ENCODE measurements at regions not wholly inside any gene's neighbourhood (a gene's known extent, or its start where the extent isn't known, plus 50 kb on each side); places are given as distances from the start of the nearest gene placed in this dataset.

DNA sequence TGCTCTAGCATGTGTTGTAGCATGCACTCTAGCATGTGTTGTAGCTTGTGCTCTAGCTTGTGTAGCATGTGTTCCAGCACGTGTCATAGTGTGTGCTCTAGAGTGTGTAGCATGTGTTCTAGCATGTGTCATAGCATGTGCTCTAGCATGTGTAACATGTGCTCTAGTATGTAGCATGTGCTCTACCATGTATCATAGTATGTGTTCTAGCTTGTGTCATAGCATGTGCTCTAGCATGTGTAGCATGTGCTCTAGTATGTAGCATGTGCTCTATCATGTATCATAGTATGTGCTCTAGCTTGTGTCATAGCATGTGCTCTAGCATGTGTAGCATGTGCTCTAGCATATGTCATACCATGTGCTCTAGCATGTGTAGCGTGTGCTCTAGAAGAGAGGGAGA, 255.3 kb downstream of the ICE1 start:
- no peak overlapping the region for H3K4me2 ChIP-seq (ENCODE audit: low read length)
- H3K9me3 ChIP-seq (ENCODE audit: control insufficient read depth, insufficient read depth, low read length), result peaks cover 4% of the 10 kb centered on the region; the same call in 1 of the 2 replicates
- no peak overlapping the region for H3K4me3 ChIP-seq (ENCODE audit: low read length)
- TF ChIP-seq, protein P1, sequence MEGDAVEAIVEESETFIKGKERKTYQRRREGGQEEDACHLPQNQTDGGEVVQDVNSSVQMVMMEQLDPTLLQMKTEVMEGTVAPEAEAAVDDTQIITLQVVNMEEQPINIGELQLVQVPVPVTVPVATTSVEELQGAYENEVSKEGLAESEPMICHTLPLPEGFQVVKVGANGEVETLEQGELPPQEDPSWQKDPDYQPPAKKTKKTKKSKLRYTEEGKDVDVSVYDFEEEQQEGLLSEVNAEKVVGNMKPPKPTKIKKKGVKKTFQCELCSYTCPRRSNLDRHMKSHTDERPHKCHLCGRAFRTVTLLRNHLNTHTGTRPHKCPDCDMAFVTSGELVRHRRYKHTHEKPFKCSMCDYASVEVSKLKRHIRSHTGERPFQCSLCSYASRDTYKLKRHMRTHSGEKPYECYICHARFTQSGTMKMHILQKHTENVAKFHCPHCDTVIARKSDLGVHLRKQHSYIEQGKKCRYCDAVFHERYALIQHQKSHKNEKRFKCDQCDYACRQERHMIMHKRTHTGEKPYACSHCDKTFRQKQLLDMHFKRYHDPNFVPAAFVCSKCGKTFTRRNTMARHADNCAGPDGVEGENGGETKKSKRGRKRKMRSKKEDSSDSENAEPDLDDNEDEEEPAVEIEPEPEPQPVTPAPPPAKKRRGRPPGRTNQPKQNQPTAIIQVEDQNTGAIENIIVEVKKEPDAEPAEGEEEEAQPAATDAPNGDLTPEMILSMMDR (IDR thresholded peaks at IDR 0.05; ENCODE audit: low read depth, low read length, poor library complexity, severe bottlenecking), result no peak
- no peak for TF ChIP-seq EZH2phosphoT487 (IDR thresholded peaks at IDR 0.05; ENCODE audit: borderline replicate concordance, low read length)
- H3F3A ChIP-seq (ENCODE audit: control insufficient read depth, insufficient read depth), result no peaks in the 10 kb centered on the region
- no peaks in the 10 kb centered on the region for H3K79me2 ChIP-seq (ENCODE audit: control insufficient read depth, low read length)
- no peaks in the 10 kb centered on the region for H3K9me2 ChIP-seq (replicated peaks; ENCODE audit: control insufficient read depth, low read length)
- H3K27ac ChIP-seq (ENCODE audit: low read depth, low read length), result no peak overlapping the region
- H3K36me3 ChIP-seq (ENCODE audit: control insufficient read depth, low read length), result no peaks in the 10 kb centered on the region
- H3K4me1 ChIP-seq (ENCODE audit: control insufficient read depth, low read length), result no peaks in the 10 kb centered on the region
- no peaks in the 10 kb centered on the region for H4K20me1 ChIP-seq (ENCODE audit: control insufficient read depth, insufficient read depth, low read depth, low read length)
- no peaks in the 10 kb centered on the region for H3K27me3 ChIP-seq (ENCODE audit: control insufficient read depth, low read length)

GRCh38 chr5:5676218-5676617, 253.7 kb downstream of the ICE1 start:
- Histone ChIP-seq H3K4me1 (ENCODE audit: control insufficient read depth, low read length) (no peaks in the 10 kb centered on the region), H3K9me2 (replicated peaks; ENCODE audit: control insufficient read depth, low read length) (no peaks in the 10 kb centered on the region), H3K27ac (ENCODE audit: low read depth, low read length) (no peak overlapping the region), H3K4me3 (ENCODE audit: low read length) (no peak overlapping the region), H3K36me3 (ENCODE audit: control insufficient read depth, low read length) (no peaks in the 10 kb centered on the region), H3K79me2 (ENCODE audit: control insufficient read depth, low read length) (no peaks in the 10 kb centered on the region), H3K9me3 (ENCODE audit: control insufficient read depth, insufficient read depth, low read length) (peaks cover 4% of the 10 kb centered on the region; the same call in 1 of the 2 replicates), H3F3A (ENCODE audit: control insufficient read depth, insufficient read depth) (no peaks in the 10 kb centered on the region), H3K4me2 (ENCODE audit: low read length) (no peak overlapping the region), H4K20me1 (ENCODE audit: control insufficient read depth, insufficient read depth, low read depth, low read length) (no peaks in the 10 kb centered on the region), H3K27me3 (ENCODE audit: control insufficient read depth, low read length) (no peaks in the 10 kb centered on the region)
- TF ChIP-seq, protein P1 (IDR thresholded peaks at IDR 0.05; ENCODE audit: low read depth, low read length, poor library complexity, severe bottlenecking), result no peak
- no peak for TF ChIP-seq EZH2phosphoT487 (IDR thresholded peaks at IDR 0.05; ENCODE audit: borderline replicate concordance, low read length)

DNA sequence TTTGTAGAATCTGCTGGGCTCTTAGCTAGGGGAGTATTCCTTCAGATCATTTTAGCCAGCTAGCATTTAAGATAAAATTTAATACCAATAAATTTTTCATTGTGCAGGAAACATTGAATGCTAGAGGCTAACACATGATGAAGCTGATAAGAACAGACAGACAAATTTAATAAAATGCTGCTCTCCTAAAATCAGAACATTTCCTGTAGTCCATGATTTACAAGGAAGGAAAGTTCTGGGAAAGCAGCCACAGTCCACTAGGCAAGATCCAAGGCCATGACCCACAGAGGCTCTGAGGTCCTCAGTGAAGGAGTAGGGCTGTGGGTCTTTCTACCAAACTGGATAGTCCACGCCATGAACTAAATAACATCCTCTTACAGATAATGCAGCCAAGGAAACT, 253.0 kb downstream of the ICE1 start:
- Histone ChIP-seq H3K27me3 (ENCODE audit: control insufficient read depth, low read length) (no peaks in the 10 kb centered on the region), H3K36me3 (ENCODE audit: control insufficient read depth, low read length) (no peaks in the 10 kb centered on the region), H3F3A (ENCODE audit: control insufficient read depth, insufficient read depth) (no peaks in the 10 kb centered on the region), H3K9me3 (ENCODE audit: control insufficient read depth, insufficient read depth, low read length) (peaks cover 4% of the 10 kb centered on the region; the same call in 1 of the 2 replicates), H3K9me2 (replicated peaks; ENCODE audit: control insufficient read depth, low read length) (no peaks in the 10 kb centered on the region), H4K20me1 (ENCODE audit: control insufficient read depth, insufficient read depth, low read depth, low read length) (no peaks in the 10 kb centered on the region), H3K4me3 (ENCODE audit: low read length) (no peak overlapping the region), H3K4me2 (ENCODE audit: low read length) (no peak overlapping the region), H3K79me2 (ENCODE audit: control insufficient read depth, low read length) (no peaks in the 10 kb centered on the region), H3K27ac (ENCODE audit: low read depth, low read length) (no peak overlapping the region), H3K4me1 (ENCODE audit: control insufficient read depth, low read length) (no peaks in the 10 kb centered on the region)
- no peak for TF ChIP-seq EZH2phosphoT487 (IDR thresholded peaks at IDR 0.05; ENCODE audit: borderline replicate concordance, low read length)
- TF ChIP-seq, protein P1 (IDR thresholded peaks at IDR 0.05; ENCODE audit: low read depth, low read length, poor library complexity, severe bottlenecking), result no peak

Data from DOHH2 (cell line).